Esophagus mucosa (tissue), 1 donor: ENCODE measurements at regions not wholly inside any gene's neighbourhood (a gene's known extent, or its start where the extent isn't known, plus 50 kb on each side); places are given as distances from the start of the nearest gene placed in this dataset.
A peak's percentile ranks its signal among the peaks of the same experiment; 100 is the strongest.

ENCODE experiments used
- ATAC-seq: fragments of 200-7000 bp; cut with Tn5 transposase; one replicate; pipeline ENCODE4 v1.9.1; 2020
- donor health status: DM: yes; HTN: yes; CAD: no.

GRCh38 chr1:239833723-239834122 lies 258.0 kb upstream of the FMN2 start:
- no peak for ATAC-seq

DNA sequence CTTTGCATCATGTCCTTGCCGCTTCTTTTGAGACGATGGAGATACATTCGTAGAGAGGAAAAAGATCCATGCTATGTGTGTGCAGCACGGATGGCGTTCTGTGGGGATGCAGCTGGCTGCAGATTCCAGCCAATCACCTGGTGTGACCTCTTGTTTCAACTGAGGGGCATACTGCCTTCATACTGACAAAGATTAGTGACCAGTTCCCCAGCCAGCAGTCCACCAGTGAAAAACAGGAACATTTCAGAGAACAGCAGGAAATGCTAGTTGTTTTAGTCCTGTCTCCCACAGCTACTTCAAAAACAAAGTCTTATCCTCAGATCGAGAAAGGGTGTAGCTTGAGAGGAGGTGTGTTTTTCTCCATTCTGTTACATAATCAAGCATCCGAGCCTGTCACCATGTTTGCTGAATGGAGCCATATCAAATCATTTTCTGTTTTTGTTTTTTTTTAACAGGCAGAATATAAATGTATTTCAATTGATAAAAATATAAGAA lies 255.7 kb upstream of the FMN2 start:
- ATAC-seq, result no peak

DNA sequence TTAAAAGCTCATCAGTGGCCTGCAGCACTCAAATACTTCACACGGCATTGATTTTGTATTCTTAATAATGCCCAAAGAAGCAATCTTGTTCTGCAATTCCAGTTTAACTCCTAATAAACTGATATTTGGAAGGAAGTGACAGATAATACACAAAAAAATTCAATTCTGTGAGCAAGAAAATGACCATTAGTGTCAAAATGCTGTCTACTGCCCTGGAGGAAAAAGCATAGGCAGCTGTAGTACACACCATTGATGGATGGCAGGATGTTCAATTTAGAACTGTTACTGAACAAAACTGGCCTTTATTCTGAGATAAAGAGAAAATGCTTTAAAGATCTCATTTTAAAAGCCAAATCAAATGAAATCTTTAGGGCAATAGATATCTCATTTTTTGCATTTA lies 251.3 kb upstream of the FMN2 start:
- ATAC-seq, result no peak

GRCh38 chr1:239840790-239841189 lies 250.9 kb upstream of the FMN2 start:
- no peak for ATAC-seq

DNA sequence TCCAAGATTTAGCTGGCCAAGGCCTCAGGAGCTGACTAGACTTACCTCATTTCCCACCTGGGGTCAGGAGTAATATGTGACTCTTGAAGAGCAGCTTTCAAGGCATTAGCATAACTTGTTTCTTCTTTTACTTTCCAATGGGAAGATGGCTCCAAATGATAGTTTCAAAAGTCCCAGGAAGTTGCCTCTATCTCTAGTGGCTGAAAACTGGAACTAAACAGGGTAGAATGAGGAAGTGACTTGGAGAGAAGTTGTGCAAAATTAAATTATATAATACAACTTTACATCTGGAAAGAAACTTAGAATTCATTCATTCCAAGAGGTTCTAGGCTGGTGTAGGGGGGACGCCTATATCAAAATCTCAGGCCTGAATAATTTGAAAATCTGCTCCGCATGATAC lies 250.1 kb upstream of the FMN2 start:
- ATAC-seq, result no peak

- ATAC-seq, result no peak
Observed at GRCh38 chr1:239843541-239843940, 248.1 kb upstream of the FMN2 start.

- ATAC-seq, result no peak
Observed at GRCh38 chr1:239844833-239845232, 246.8 kb upstream of the FMN2 start.

GRCh38 chr1:239854922-239855321 lies 236.8 kb upstream of the FMN2 start:
- no peak for ATAC-seq

GRCh38 chr1:239856067-239856466 lies 235.6 kb upstream of the FMN2 start:
- no peak for ATAC-seq

DNA sequence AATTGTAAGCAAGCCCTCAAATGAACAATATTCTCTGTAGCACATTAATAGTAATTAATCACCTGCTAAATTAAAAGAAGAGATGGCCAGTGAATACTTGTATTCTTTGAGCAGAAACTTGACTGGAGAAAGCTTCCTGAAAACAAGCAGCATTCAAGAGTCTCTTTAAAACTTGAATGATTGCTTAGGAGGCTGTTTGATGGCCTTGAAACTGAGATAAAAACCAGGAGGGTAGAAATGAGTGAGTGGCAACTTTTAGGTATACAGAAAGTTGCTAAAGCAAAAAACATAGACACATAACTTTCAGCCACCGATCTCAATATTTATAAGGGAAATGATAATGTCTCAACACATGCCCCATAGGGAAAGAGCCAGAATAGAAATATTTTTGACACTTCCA lies 234.8 kb upstream of the FMN2 start:
- ATAC-seq, result no peak

DNA sequence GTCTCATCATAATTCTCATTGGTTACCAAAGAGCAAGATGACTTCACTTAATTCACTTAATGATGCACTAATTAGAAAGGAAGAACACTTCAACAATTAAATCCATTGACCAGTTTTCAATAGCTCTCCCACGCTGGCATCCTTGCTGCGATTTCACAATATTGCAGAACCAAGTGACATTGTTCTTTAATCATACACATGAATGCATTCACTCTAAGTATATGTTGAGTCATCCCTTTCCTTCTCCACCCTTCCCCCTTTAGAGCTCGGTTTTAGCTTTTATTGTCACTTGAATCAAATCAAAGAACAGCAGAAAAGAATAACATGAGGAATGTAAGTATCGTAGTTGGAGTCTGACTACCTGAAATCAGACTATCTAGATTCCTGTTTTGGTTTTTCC lies 233.6 kb upstream of the FMN2 start:
- peak; percentile 84 for ATAC-seq

- no peak for ATAC-seq
Observed at GRCh38 chr1:239858529-239858928, 233.2 kb upstream of the FMN2 start.

DNA sequence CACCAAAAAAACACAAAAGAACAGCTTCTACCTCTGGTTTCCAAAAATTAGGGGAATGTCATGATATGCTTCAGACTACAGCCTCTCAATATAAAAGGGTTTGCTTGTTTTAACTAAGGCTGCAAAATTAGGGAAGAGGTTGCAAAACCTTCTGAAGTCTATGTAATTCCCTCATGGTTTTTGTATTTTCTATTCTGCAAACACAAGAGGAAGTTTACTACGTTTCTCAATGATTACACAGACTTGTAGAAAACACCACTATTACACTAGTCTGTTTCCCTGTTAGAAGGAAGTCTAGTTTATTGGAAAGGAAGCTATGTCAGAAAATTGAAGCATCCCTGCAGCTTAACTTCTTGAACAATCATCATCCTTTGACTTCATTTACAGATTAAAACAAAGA lies 229.7 kb upstream of the FMN2 start:
- ATAC-seq, result no peak

DNA sequence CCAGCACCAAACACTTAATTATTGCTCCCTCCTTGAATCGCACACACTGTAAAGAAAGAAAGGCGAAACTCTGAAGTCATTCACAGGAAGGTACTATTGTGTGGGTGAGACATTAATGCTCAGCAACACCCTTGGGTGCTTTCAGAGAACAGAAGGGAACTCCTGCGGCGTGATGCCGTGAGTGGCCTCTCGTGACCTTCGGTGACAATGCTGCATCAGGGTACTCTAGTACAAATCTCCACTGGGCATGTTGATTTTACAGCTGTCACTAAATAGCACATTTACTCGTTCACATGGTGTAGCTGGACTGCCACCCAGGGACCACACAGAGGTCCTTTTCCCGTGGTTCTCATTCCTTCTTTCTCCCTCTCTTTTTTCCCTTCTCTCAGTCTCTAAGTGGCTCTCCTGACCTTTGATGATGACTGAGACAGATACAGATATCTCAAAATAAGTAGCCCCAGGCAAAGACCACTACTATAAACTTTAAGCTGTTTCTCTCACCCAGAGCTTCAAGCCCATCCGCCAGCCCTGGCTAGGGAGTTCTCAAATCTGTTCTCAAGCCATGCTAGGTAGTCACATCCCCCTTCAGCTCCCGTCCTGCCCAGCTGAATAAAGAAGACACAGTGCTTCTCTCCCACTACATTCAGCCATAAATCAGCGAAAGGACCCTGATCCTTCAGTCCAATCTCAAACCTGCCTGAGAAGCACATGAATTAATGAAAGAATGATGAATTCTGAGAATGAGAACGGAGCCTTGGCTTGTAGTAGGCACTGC lies 223.4 kb upstream of the FMN2 start:
- ATAC-seq, result no peak

GRCh38 chr1:239870194-239870593 lies 221.5 kb upstream of the FMN2 start:
- no peak for ATAC-seq

DNA sequence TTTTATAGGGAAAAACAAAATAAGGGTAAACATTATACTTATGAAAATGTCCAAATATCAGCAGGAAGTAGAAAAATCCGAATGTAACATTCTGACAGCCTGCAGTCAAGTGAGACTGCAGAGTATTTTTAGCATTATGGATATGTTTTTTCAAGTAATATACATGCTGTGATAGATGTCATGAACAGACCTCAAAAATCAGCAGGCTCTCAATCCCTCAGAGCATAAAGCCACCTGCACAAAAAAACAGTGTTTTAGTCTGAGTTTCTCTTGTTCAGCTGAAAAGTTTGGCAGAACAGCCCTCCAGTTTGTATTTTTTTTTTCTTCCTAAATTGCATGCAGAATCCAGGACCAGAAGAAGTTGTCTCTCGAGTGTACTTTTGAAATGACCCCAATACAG lies 219.1 kb upstream of the FMN2 start:
- no peak for ATAC-seq

DNA sequence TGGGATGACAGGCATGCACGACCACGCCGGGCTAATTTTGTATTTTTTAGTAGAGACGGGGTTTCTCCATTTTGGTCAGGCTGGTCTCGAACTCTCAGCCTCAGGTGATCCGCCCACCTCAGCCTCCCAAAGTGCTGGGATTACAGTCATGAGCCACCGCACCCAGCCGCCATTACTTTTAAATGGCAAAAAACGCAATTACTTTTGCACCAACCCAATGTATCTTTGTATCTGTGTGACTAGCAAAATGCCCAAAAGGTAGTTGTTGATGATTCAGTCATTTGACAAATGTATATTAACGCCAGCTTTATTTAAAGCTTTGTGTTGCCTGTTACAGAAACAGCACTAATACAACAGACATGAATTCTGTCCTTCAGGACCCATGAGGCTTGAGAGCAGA lies 216.9 kb upstream of the FMN2 start:
- no peak for ATAC-seq

DNA sequence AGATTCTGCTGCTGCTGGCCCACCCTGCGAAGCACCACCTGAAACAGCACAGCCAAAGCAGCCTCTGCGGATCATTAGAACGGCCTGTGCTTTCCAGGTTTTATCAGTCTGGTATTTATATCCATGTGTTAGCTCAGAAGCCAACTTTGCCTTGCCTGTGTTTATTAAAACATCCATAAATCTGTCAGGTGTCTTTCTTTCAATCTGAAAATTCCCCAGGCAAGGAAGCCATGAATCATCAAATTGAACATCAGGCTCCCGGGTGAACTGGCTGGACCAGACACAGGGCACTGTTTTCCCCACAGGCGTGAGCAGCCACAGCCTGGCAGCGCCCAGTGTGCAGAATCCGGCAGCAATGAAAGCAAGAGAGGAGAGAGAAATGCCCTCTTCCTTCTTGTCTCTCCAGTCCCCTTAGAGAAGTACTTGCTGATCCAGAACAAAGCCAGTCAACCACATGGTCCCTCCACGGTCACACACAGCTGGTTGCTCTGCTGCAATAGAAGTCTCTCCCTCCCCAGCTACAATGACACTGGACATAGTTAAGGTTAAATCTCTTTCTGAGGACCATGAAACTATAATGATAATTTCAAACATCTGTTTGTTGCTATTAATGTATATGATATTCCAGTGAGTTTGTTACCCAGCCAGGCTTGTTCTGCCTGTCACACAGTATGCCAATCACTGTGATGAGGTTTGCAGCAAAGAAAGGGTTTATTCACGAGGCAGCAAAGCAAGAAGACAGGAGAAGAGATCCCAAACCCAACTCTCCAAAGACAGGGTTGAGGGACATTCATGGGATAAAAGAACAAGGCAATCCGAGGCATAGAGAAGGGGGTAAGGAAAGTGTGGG lies 212.1 kb upstream of the FMN2 start:
- ATAC-seq, result peak; percentile 85

DNA sequence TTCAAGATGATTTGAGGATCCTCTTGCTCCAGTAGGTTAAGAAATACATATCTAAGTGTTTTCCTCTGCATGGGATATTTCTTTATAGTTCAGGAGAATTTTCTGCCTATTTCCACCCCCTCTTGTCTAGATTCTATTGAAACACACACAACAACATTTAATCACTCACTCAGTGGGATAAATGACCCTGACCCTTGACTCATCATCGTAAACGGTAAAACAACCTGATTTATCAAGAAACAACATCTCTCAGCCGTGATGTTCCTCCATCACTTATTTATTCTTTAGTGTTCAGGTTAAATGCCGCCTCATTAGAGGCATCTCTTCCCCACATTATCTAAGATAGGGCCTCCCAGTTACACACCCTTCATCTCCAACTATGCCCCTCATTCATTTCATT lies 208.7 kb upstream of the FMN2 start:
- ATAC-seq, result no peak

DNA sequence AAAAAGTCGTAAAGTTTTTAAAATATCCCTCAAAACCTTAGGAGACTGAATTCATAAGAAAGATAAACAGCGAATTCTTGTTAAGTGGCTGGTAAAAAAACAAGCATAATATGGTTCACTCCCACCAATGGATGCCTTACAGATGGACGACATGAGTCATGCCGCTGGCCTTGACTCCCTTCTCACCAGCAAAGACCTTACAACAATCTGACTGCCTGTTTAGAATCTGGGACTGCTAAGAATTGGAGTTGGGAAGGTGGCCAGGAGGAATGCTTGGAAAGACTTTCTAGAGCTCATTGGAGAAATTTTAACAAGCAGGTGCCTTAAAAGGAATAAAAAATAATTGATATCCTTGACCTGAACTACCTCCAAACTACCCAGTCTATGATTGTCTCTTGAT lies 206.9 kb upstream of the FMN2 start:
- ATAC-seq, result no peak

GRCh38 chr1:239886266-239886665 lies 205.4 kb upstream of the FMN2 start:
- ATAC-seq, result no peak

DNA sequence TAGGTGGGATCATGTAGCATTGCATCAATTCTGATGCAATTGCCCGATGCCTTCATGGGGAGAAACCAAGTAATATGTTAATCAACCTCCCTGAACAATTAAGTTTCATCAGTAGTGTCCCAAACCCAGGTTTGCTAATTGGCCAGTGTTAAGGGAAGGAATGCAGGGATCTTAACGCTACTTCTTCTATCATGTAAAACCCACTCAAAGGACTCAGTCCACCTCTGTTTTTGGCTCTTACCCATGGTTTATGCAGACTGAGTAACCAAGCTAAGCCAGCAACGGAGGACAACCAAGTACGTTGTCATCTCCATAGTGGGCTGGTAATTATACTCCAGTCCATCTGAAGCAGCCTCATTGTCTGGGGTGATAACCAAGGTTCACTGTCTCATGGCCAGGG lies 203.0 kb upstream of the FMN2 start:
- ATAC-seq, result no peak

DNA sequence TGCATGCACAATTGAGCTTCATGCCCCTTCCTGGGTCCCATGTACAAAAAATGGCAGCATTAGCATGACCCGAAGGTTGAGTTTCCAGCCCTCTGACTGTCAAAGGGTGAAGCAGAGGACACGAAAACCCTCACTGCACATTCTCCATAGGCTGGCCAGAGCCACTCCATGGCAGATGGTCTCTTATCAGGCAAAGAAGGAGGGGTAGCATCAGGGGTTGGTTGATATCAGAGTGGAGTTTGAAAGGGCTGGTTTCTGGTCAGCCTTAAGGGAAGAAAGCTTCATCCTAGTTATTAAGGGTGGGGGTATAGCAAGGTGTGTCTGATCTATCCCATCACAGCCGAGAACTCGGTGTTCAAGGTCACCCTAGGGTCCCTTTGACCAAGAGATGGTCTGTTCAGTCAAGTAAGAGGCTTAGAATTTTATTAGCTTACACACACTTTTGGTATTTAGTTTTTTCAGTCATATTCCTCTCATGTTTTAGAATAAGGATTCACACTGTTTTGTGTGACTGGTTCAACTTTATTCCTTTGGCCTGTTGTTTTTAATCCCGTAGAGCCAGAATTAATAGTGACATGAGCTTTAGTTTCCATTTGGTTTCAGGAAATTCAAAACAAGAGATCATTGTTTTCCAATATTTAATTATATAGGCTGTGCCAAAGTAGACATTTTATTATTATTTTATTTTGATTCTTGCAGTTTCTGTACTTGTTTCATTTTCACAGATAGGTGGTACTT lies 199.9 kb upstream of the FMN2 start:
- ATAC-seq, result no peak
